PC-3 (cell line): ENCODE measurements at regions not wholly inside any gene's neighbourhood (a gene's known extent, or its start where the extent isn't known, plus 50 kb on each side); places are given as distances from the start of the nearest gene placed in this dataset.

Experiments
- ATAC-seq: fragments of 200-7000 bp; cut with Tn5 transposase; 2 replicates; pipeline ENCODE4 v1.9.1; 2020; ENCODE audit warnings: mild to moderate bottlenecking, moderate library complexity
- BruUV-seq: library from RNA; stranded (reverse); fragments of 400-500 nt; replicated peaks from 2 replicates; lab custom pipeline; 2021; lab: Mats Ljungman, UMichigan
- CTCF ChIA-PET: fragments of 300-600 bp; sonication (Branson Sonifier 250); formaldehyde crosslinking; loops from one replicate; lab custom pipeline; 2022; ENCODE audit warnings: antibody characterized with exemption; lab: Charles Lee
- POLR2A ChIA-PET: fragments of 300-600 bp; sonication (Branson Sonifier 250); formaldehyde crosslinking; loops from one replicate; lab custom pipeline; 2022; ENCODE audit warnings: antibody characterized with exemption; ENCODE audit not compliant: unreplicated experiment; lab: Charles Lee
- DNase-seq: peaks from one replicate; pipeline ENCODE4 v3.0.0-alpha.2; 2015
- H2AFZ ChIP-seq: fragments of 300-600 bp; sonication (generic); 2 replicates; pipeline ENCODE4 v1.6.0; 2016; ENCODE audit warnings: antibody characterized with exemption, low read length
- H3F3A ChIP-seq: fragments of 300-600 bp; sonication (generic); one replicate; pipeline ENCODE4 v1.6.0; 2017; ENCODE audit warnings: antibody characterized with exemption, low read length, control low read depth, mild to moderate bottlenecking; ENCODE audit not compliant: unreplicated experiment
- H3K27ac ChIP-seq: fragments of 300-600 bp; sonication (generic); 2 replicates; pipeline ENCODE4 v1.5.1; 2016; ENCODE audit warnings: mild to moderate bottlenecking, low read length
- H3K27me3 ChIP-seq: fragments of 300-600 bp; sonication (generic); 2 replicates; pipeline ENCODE4 v1.6.1; 2016; ENCODE audit warnings: low read length, mixed read lengths
- H3K36me3 ChIP-seq: fragments of 300-600 bp; sonication (generic); 2 replicates; pipeline ENCODE4 v1.6.1; 2016; ENCODE audit warnings: low read depth, mixed run types, low read length, mixed read lengths
- H3K4me1 ChIP-seq: fragments of 300-600 bp; sonication (generic); 2 replicates; pipeline ENCODE4 v1.5.1; 2016; ENCODE audit warnings: low read length; ENCODE audit not compliant: insufficient read depth
- H3K4me2 ChIP-seq: fragments of 300-600 bp; sonication (generic); 2 replicates; pipeline ENCODE4 v1.6.0; 2016; ENCODE audit warnings: low read length
- H3K4me3 ChIP-seq: fragments of 300-600 bp; sonication (generic); 2 replicates; pipeline ENCODE4 v1.5.1; 2016; ENCODE audit warnings: mild to moderate bottlenecking, low read length, mixed read lengths
- H3K79me2 ChIP-seq: fragments of 300-600 bp; sonication (generic); 2 replicates; pipeline ENCODE4 v1.6.1; 2017; ENCODE audit warnings: low read length, mixed read lengths
- H3K9ac ChIP-seq: fragments of 300-600 bp; sonication (generic); 2 replicates; pipeline ENCODE4 v1.6.0; 2016; ENCODE audit warnings: mild to moderate bottlenecking, low read length
- H3K9me2 ChIP-seq: fragments of 300-600 bp; sonication (generic); replicated peaks from 2 replicates; pipeline ENCODE4 v1.6.1; 2016; ENCODE audit warnings: mixed run types, low read length, mixed read lengths
- H3K9me3 ChIP-seq: fragments of 300-600 bp; sonication (generic); 2 replicates; pipeline ENCODE4 v1.6.1; 2016; ENCODE audit warnings: low read length, mixed read lengths
- H4K20me1 ChIP-seq: fragments of 300-600 bp; sonication (generic); 2 replicates; pipeline ENCODE4 v1.6.1; 2016; ENCODE audit warnings: low read length, mixed read lengths
- CTCF ChIP-seq: fragments of 300-600 bp; sonication (generic); conservative IDR thresholded peaks from 2 replicates; pipeline ENCODE4 v1.5.1; 2017; ENCODE audit warnings: antibody characterized with exemption, low read depth, mild to moderate bottlenecking, low read length
- EZH2 ChIP-seq: fragments of 300-600 bp; sonication (generic); IDR thresholded peaks from one replicate; pipeline ENCODE4 v1.6.1; 2017; ENCODE audit warnings: antibody characterized with exemption, mild to moderate bottlenecking, low read length; ENCODE audit not compliant: unreplicated experiment
- EZH2phosphoT487 ChIP-seq: fragments of 300-600 bp; sonication (generic); IDR thresholded peaks from 2 replicates; pipeline ENCODE4 v1.6.1; 2018; ENCODE audit warnings: mild to moderate bottlenecking, antibody characterized with exemption, low read length, borderline replicate concordance
- intact Hi-C: fragments of 100-400 bp; cut with micrococcal nuclease; formaldehyde crosslinking; loops from 2 replicates; pipeline ENCODE4 v1.9.0; 2023

- peaks cover 19% of the 10 kb centered on the region for H3K27me3 ChIP-seq
- ATAC-seq (no peak), DNase-seq (no peak)
- BruUV-seq: no TSS peak
- ChIA-PET POLR2A (no interaction called here), CTCF (no interaction called here)
- H3K9me2 ChIP-seq: no peaks in the 10 kb centered on the region
- H3K79me2 ChIP-seq: no peaks in the 10 kb centered on the region
- TF ChIP-seq EZH2phosphoT487: no peak
- no peak for TF ChIP-seq CTCF
- no peak for TF ChIP-seq EZH2
- H3K4me1 ChIP-seq: peaks cover 8% of the 10 kb centered on the region
- no peak overlapping the region for H3K27ac ChIP-seq
- H4K20me1 ChIP-seq: no peaks in the 10 kb centered on the region
- H3K4me3 ChIP-seq: no peak overlapping the region
- H3K4me2 ChIP-seq: no peak overlapping the region
- no peak overlapping the region for H2AFZ ChIP-seq
- H3K36me3 ChIP-seq: no peaks in the 10 kb centered on the region
- H3K9ac ChIP-seq: no peak overlapping the region
- no peaks in the 10 kb centered on the region for H3K9me3 ChIP-seq
- intact Hi-C loops: no loop called here
- H3F3A ChIP-seq: no peaks in the 10 kb centered on the region
Observed at GRCh38 chr4:82225030-82225429, 148.8 kb downstream of the HNRNPD start.

- ChIA-PET POLR2A (no interaction called here), CTCF (no interaction called here)
- H3K79me2 ChIP-seq: no peaks in the 10 kb centered on the region
- no peak overlapping the region for H3K27ac ChIP-seq
- no peak for TF ChIP-seq EZH2phosphoT487
- TF ChIP-seq CTCF: no peak
- no peak for TF ChIP-seq EZH2
- H3K27me3 ChIP-seq: peaks cover 19% of the 10 kb centered on the region
- no peak overlapping the region for H3K9ac ChIP-seq
- H3K9me2 ChIP-seq: no peaks in the 10 kb centered on the region
- H3K4me3 ChIP-seq: no peak overlapping the region
- H3K4me2 ChIP-seq: no peak overlapping the region
- H3K36me3 ChIP-seq: no peaks in the 10 kb centered on the region
- no peak overlapping the region for H2AFZ ChIP-seq
- no TSS peak for BruUV-seq
- intact Hi-C loops: no loop called here
- no peaks in the 10 kb centered on the region for H4K20me1 ChIP-seq
- DNase-seq (no peak), ATAC-seq (no peak)
- H3K4me1 ChIP-seq: no peaks in the 10 kb centered on the region
- no peaks in the 10 kb centered on the region for H3K9me3 ChIP-seq
- H3F3A ChIP-seq: no peaks in the 10 kb centered on the region
Observed at GRCh38 chr4:82223715-82224114, 150.1 kb downstream of the HNRNPD start.

GRCh38 chr4:82219346-82219745 is 154.4 kb downstream of the HNRNPD start:
- H3K9me3 ChIP-seq: no peaks in the 10 kb centered on the region
- no peak overlapping the region for H2AFZ ChIP-seq
- ATAC-seq: no peak
- H3F3A ChIP-seq: no peaks in the 10 kb centered on the region
- H3K79me2 ChIP-seq: no peaks in the 10 kb centered on the region
- no TSS peak for BruUV-seq
- no peak overlapping the region for H3K27ac ChIP-seq
- CTCF ChIA-PET: no interaction called here
- no peak overlapping the region for H3K4me3 ChIP-seq
- no peak overlapping the region for H3K9ac ChIP-seq
- TF ChIP-seq EZH2 (no peak), EZH2phosphoT487 (no peak), CTCF (no peak)
- H3K36me3 ChIP-seq: no peaks in the 10 kb centered on the region
- H3K9me2 ChIP-seq: no peaks in the 10 kb centered on the region
- H3K4me2 ChIP-seq: no peak overlapping the region
- no peaks in the 10 kb centered on the region for H4K20me1 ChIP-seq
- DNase-seq: no peak
- no peaks in the 10 kb centered on the region for H3K4me1 ChIP-seq
- POLR2A ChIA-PET: no interaction called here
- peaks cover 18% of the 10 kb centered on the region for H3K27me3 ChIP-seq
- intact Hi-C loops: no loop called here
